ENCODE measurements at regions not wholly inside any gene's neighbourhood (a gene's known extent, or its start where the extent isn't known, plus 50 kb on each side); places are given as distances from the start of the nearest gene placed in this dataset.

DNA sequence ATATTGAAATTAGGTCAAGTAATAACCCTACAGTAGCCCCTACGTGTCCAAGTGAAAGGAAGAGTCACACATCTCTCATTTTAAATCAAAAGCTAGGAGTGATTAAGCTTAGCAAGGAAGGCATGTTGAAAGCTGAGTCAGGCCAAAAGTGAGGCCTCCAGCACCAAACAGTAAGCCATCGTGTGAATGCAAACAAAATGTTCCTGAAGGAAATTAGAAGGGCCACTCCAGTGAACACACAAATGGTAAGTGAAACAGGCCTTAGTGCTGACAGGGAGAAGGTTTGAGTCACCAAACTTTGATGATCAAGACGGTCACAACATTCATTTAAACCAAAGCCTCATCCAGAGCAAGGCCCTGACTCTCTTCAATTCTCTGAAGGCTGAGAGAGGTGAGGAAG, 127.2 kb downstream of the SHANK2 start:
- Histone ChIP-seq H3K9me3 (no peaks in the 10 kb centered on the region), H3K27me3 (peaks cover 0 to 20% (median 0%) of the 10 kb centered on the region in 4 donors), H3K36me3 (no peaks in the 10 kb centered on the region), H3K27ac (replicated peaks in 1 of 4) (no peak overlapping the region), H3K4me3 (no peak overlapping the region), H3K4me1 (no peaks in the 10 kb centered on the region)
- WGBS = 76% methylated on average over 3 of the region's 3 CpGs
- TF ChIP-seq EP300 (IDR thresholded peaks at IDR 0.05) (no peak), POLR2A (IDR thresholded peaks at IDR 0.05; ENCODE audit: low read depth) (no peak), POLR2AphosphoS5 (IDR thresholded peaks at IDR 0.05) (no peak)
- TF ChIP-seq, protein P1, sequence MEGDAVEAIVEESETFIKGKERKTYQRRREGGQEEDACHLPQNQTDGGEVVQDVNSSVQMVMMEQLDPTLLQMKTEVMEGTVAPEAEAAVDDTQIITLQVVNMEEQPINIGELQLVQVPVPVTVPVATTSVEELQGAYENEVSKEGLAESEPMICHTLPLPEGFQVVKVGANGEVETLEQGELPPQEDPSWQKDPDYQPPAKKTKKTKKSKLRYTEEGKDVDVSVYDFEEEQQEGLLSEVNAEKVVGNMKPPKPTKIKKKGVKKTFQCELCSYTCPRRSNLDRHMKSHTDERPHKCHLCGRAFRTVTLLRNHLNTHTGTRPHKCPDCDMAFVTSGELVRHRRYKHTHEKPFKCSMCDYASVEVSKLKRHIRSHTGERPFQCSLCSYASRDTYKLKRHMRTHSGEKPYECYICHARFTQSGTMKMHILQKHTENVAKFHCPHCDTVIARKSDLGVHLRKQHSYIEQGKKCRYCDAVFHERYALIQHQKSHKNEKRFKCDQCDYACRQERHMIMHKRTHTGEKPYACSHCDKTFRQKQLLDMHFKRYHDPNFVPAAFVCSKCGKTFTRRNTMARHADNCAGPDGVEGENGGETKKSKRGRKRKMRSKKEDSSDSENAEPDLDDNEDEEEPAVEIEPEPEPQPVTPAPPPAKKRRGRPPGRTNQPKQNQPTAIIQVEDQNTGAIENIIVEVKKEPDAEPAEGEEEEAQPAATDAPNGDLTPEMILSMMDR (IDR thresholded peaks at IDR 0.05) = no peak
- intact Hi-C loops (cut with DNase I) = no loop called here
- no peak for DNase-seq (ENCODE audit: extremely low spot score)

DNA sequence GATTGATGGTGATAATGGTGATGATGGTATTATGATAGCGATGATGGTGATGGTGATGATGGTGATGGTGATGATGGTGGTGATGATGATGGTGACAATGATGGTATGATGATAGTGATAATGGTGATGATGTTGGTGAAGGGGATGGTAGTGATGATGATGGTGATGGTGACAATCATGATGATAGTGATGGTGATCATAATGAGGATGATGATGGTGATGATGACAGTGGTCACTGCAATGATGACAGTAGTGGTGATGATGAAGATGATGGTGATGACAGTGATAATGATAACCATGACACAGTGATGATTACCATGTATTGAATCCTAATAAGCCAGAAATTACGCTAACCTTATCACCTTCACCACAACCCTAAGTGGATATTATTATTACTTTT, 128.2 kb downstream of the SHANK2 start:
- Histone ChIP-seq H3K27ac (replicated peaks in 1 of 4) (no peak overlapping the region), H3K4me3 (no peak overlapping the region), H3K36me3 (no peaks in the 10 kb centered on the region), H3K27me3 (peaks cover 0 to 27% (median 0%) of the 10 kb centered on the region in 4 donors), H3K4me1 (no peaks in the 10 kb centered on the region), H3K9me3 (no peaks in the 10 kb centered on the region)
- intact Hi-C loops (cut with DNase I) = no loop called here
- no peak for DNase-seq (ENCODE audit: extremely low spot score)
- TF ChIP-seq EP300 (IDR thresholded peaks at IDR 0.05) (no peak), POLR2AphosphoS5 (IDR thresholded peaks at IDR 0.05) (no peak), POLR2A (IDR thresholded peaks at IDR 0.05; ENCODE audit: low read depth) (no peak)
- TF ChIP-seq, protein P1 (IDR thresholded peaks at IDR 0.05) = no peak
- WGBS = 87% methylated on average over 2 of the region's 2 CpGs

DNA sequence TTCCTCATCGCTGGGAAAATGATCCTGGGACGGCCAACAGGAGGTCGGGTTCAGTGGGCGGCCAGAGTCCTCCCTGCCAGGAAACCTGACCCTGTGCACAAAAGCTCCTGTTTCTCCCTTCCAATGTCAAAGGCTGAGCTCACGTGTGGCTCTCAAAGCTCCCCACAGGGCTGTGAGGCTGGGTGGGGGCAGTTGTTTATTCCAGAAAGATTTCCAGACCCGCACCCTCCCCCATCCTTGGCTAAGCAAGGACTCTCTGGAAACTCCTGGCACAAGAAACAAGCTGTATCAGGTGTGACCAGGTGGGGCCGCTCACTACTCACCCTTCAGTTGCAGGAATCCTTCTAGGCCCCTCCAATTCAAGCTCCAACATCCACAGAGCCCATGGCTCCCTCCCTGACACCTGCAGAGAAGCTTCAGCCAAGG, 131.9 kb downstream of the SHANK2 start:
- TF ChIP-seq, protein P1 (IDR thresholded peaks at IDR 0.05) = peak in 1 of 3 experiments; percentile 2
- no peak for TF ChIP-seq EP300 (IDR thresholded peaks at IDR 0.05)
- Histone ChIP-seq H3K4me3 (no peak overlapping the region), H3K36me3 (no peaks in the 10 kb centered on the region), H3K27me3 (peaks cover 0 to 34% (median 0%) of the 10 kb centered on the region in 4 donors), H3K4me1 (no peaks in the 10 kb centered on the region), H3K27ac (replicated peaks in 1 of 4) (no peak overlapping the region), H3K9me3 (no peaks in the 10 kb centered on the region)
- DNase-seq (ENCODE audit: extremely low spot score) = no peak
- 23% methylated on average over 7 of the region's 7 CpGs for WGBS
- intact Hi-C loops (cut with DNase I) = no loop called here

DNA sequence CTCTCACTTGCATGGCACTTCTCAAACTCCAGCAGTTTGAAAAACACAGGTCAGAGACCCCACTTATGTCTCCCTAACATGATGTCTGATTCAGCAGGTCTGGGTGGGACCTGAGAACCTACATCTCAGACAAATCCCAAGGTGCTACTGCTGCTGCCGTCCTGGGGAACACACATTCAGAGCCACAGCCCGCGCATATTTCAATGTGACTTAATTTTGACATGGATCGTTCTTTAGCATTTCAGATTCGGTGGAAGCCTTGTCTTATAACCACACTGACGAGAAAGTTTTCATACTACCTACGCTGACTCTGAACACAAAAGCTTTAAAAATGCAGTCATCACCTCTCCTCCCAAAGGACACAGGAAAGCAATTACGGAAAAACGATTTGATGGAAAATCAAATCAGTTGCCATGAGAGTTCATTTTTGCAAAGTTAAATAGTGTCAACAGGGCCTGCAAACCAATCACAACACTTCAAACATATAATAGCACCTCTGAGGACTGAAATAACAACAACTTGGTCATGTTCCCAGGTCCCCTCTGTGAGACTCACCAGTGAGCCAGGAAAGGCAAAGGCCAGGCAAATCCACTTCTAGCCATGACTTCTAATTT, 132.6 kb downstream of the SHANK2 start:
- 66% methylated on average over 9 of the region's 9 CpGs for WGBS
- H3K36me3 ChIP-seq = no peaks in the 10 kb centered on the region
- H3K9me3 ChIP-seq = no peaks in the 10 kb centered on the region
- no peak overlapping the region for H3K4me3 ChIP-seq
- no peak overlapping the region for H3K27ac ChIP-seq (replicated peaks in 1 of 4)
- TF ChIP-seq, protein P1 (IDR thresholded peaks at IDR 0.05) = no peak
- TF ChIP-seq POLR2AphosphoS5 (IDR thresholded peaks at IDR 0.05) (no peak), POLR2A (IDR thresholded peaks at IDR 0.05; ENCODE audit: low read depth) (no peak), EP300 (IDR thresholded peaks at IDR 0.05) (no peak)
- intact Hi-C loops (cut with DNase I) = no loop called here
- no peak for DNase-seq (ENCODE audit: extremely low spot score)
- peaks cover 0 to 41% (median 0%) of the 10 kb centered on the region in 4 donors for H3K27me3 ChIP-seq
- no peaks in the 10 kb centered on the region for H3K4me1 ChIP-seq
